HCT116 (cell line): ENCODE measurements at regions not wholly inside any gene's neighbourhood (a gene's known extent, or its start where the extent isn't known, plus 50 kb on each side); places are given as distances from the start of the nearest gene placed in this dataset.

ENCODE experiments used
- JUND ChIP-seq: IDR thresholded peaks from 2 replicates; pipeline ENCODE4 v1.6.1; 2012
- POLR2A ChIP-seq: IDR thresholded peaks from 2 replicates; pipeline ENCODE4 v1.7.0; 2011; ENCODE audit warnings: borderline replicate concordance; ENCODE audit not compliant: insufficient read depth, insufficient read length; ENCODE audit errors: extremely low read depth
- POLR2AphosphoS5 ChIP-seq: IDR thresholded peaks from 2 replicates; pipeline ENCODE4 v1.6.1; 2011; ENCODE audit warnings: mild to moderate bottlenecking, low read depth, low read length, moderate library complexity
- RAD21 ChIP-seq: IDR thresholded peaks from 2 replicates; pipeline ENCODE4 v1.6.1; 2012; ENCODE audit warnings: low read depth, mild to moderate bottlenecking

DNA sequence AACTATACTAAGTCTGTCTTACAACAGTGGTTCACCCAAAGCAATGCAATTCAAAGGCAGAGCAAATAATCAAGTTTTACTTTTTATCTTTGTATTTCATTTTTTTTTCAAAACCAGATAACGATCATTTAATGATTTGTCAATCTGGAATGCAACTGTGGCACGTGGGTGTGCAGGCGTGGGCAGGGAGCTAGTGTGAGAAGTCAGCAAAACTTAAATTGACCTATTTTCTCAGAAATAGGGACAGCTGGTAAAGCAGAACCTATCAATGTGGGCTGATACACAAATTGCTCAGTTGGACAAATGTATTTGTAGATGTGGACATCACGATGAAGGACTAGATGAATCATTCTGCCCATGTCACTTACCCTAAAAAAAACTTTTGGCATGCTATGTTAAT, 105.6 kb downstream of the CBLL2 start:
- TF ChIP-seq JUND (no peak), POLR2A (no peak), POLR2AphosphoS5 (no peak), RAD21 (no peak)
